ENCODE measurements at regions not wholly inside any gene's neighbourhood (a gene's known extent, or its start where the extent isn't known, plus 50 kb on each side); places are given as distances from the start of the nearest gene placed in this dataset.
A peak's percentile ranks its signal among the peaks of the same experiment; 100 is the strongest.
"Not testable (repeated sequence)": the region's sequence is repeated elsewhere in the genome, so short reads cannot be mapped to it uniquely, and the experiment has no call there.

GRCh38 chr17:16875662-16876061, 96.3 kb downstream of the TNFRSF13B start:
- H2BK20ac ChIP-seq (ENCODE audit: low read depth, low read length, poor library complexity, severe bottlenecking) = no peak overlapping the region
- H3K79me2 ChIP-seq (ENCODE audit: insufficient read depth, low read length) = no peaks in the 10 kb centered on the region
- Mint-ChIP-seq H3K36me3 (ENCODE audit: insufficient read depth in 1 of 3, low read depth in 3 of 3) (peaks cover 0 to 1% (median 0%) of the 10 kb centered on the region in 3 experiments; a peak in 2 of 7 replicates), H3K4me1 (peaks cover 8 to 9% of the 10 kb centered on the region in 2 experiments), H3K4me3 (no peak overlapping the region), H3K27me3 (ENCODE audit: low read depth) (peaks cover 3% of the 10 kb centered on the region), H3K27ac (no peak overlapping the region), H3K9me3 (peaks cover 0 to 8% of the 10 kb centered on the region in 2 experiments; a peak in 2 of 5 replicates)
- H3K4me2 ChIP-seq (ENCODE audit: insufficient read depth, insufficient read length, low read length) = no peak overlapping the region
- H3K27ac ChIP-seq (ENCODE audit: insufficient read length, low read depth, low read length) = no peak overlapping the region
- no peak overlapping the region for H3K4ac ChIP-seq (ENCODE audit: low read depth, low read length)
- H4K91ac ChIP-seq (ENCODE audit: insufficient read length, low read depth, low read length) = no peak overlapping the region
- no peaks in the 10 kb centered on the region for H3K79me1 ChIP-seq (ENCODE audit: insufficient read depth, low read depth, low read length, poor library complexity, severe bottlenecking)
- no peak overlapping the region for H2BK12ac ChIP-seq (ENCODE audit: insufficient read length, low read depth, low read length)
- no peak overlapping the region for H2AFZ ChIP-seq (ENCODE audit: low read length)
- H3K23ac ChIP-seq (ENCODE audit: insufficient read length, low read depth, low read length) = no peak overlapping the region
- H2BK120ac ChIP-seq (ENCODE audit: low read depth, low read length, poor library complexity, severe bottlenecking) = no peak overlapping the region
- H3K4me1 ChIP-seq (ENCODE audit: insufficient read depth, low read length) = no peaks in the 10 kb centered on the region
- no peak overlapping the region for H4K5ac ChIP-seq (ENCODE audit: insufficient read length, low read depth, low read length)
- H3K27me3 ChIP-seq (ENCODE audit: insufficient read depth, low read length) = no peaks in the 10 kb centered on the region
- H3K9me3 ChIP-seq (ENCODE audit: control insufficient read depth, low read depth, low read length) = no peaks in the 10 kb centered on the region
- H3K23me2 ChIP-seq (ENCODE audit: insufficient read length, low read depth, low read length, poor library complexity, severe bottlenecking) = no peaks in the 10 kb centered on the region
- no peak overlapping the region for H2AK5ac ChIP-seq (ENCODE audit: insufficient read length, low read length)
- H3K9ac ChIP-seq (ENCODE audit: extremely low read depth, insufficient read length, low read length) = no peak overlapping the region
- DNase-seq = no peak
- no peak overlapping the region for H3K14ac ChIP-seq (ENCODE audit: insufficient read depth, low read length)
- no peaks in the 10 kb centered on the region for H4K20me1 ChIP-seq (ENCODE audit: control insufficient read depth, insufficient read depth, insufficient read length)
- no peak for TF ChIP-seq CTCF (conservative IDR thresholded peaks at IDR 0.05)
- no peak overlapping the region for H3T11ph ChIP-seq (ENCODE audit: low read length)
- no peak overlapping the region for H3K56ac ChIP-seq (ENCODE audit: insufficient read length, low read depth, low read length)
- no peak overlapping the region for H2BK5ac ChIP-seq (ENCODE audit: insufficient read length, low read length)
- no peak overlapping the region for H3K18ac ChIP-seq (ENCODE audit: insufficient read length, low read depth, low read length)
- H2BK15ac ChIP-seq (ENCODE audit: low read depth, low read length) = no peak overlapping the region
- H4K8ac ChIP-seq (replicated peaks; ENCODE audit: insufficient read length, low read depth, low read length) = no peak overlapping the region

GRCh38 chr17:16874216-16874615, 97.7 kb downstream of the TNFRSF13B start:
- H3K4me1 Mint-ChIP-seq = peaks cover 12% of the 10 kb centered on the region in 2 experiments
- not testable (repeated sequence) for H3K4me1 ChIP-seq (ENCODE audit: insufficient read depth, low read length); H2BK20ac ChIP-seq (ENCODE audit: low read depth, low read length, poor library complexity, severe bottlenecking); H3T11ph ChIP-seq (ENCODE audit: low read length); H3K23me2 ChIP-seq (ENCODE audit: insufficient read length, low read depth, low read length, poor library complexity, severe bottlenecking); H3K4ac ChIP-seq (ENCODE audit: low read depth, low read length); H3K36me3 Mint-ChIP-seq (ENCODE audit: insufficient read depth in 1 of 3, low read depth in 3 of 3); H2AFZ ChIP-seq (ENCODE audit: low read length); H3K27ac ChIP-seq (ENCODE audit: insufficient read length, low read depth, low read length); H3K23ac ChIP-seq (ENCODE audit: insufficient read length, low read depth, low read length); H3K27me3 ChIP-seq (ENCODE audit: insufficient read depth, low read length); H2BK15ac ChIP-seq (ENCODE audit: low read depth, low read length); H3K4me2 ChIP-seq (ENCODE audit: insufficient read depth, insufficient read length, low read length); H2BK12ac ChIP-seq (ENCODE audit: insufficient read length, low read depth, low read length); H3K9ac ChIP-seq (ENCODE audit: extremely low read depth, insufficient read length, low read length); H3K27me3 Mint-ChIP-seq (ENCODE audit: low read depth); H4K5ac ChIP-seq (ENCODE audit: insufficient read length, low read depth, low read length); H3K56ac ChIP-seq (ENCODE audit: insufficient read length, low read depth, low read length); H3K79me1 ChIP-seq (ENCODE audit: insufficient read depth, low read depth, low read length, poor library complexity, severe bottlenecking); H4K91ac ChIP-seq (ENCODE audit: insufficient read length, low read depth, low read length); H3K18ac ChIP-seq (ENCODE audit: insufficient read length, low read depth, low read length); H3K4me3 Mint-ChIP-seq; H3K14ac ChIP-seq (ENCODE audit: insufficient read depth, low read length); H3K9me3 ChIP-seq (ENCODE audit: control insufficient read depth, low read depth, low read length); H3K79me2 ChIP-seq (ENCODE audit: insufficient read depth, low read length); H2BK120ac ChIP-seq (ENCODE audit: low read depth, low read length, poor library complexity, severe bottlenecking); H2BK5ac ChIP-seq (ENCODE audit: insufficient read length, low read length); H4K20me1 ChIP-seq (ENCODE audit: control insufficient read depth, insufficient read depth, insufficient read length); H3K27ac Mint-ChIP-seq; H4K8ac ChIP-seq (replicated peaks; ENCODE audit: insufficient read length, low read depth, low read length); H3K9me3 Mint-ChIP-seq; H2AK5ac ChIP-seq (ENCODE audit: insufficient read length, low read length)
- no CpG with 5 or more reads among the region's 12 CpGs for WGBS (ENCODE audit: extremely low coverage, insufficient read length, low lambda C conversion rate)
- DNase-seq = peak; percentile 19

Measured in H9 (cell line).